SK-N-SH treated with all-trans-retinoic acid at 6 μM for 48 hours (cell line): ENCODE measurements at regions not wholly inside any gene's neighbourhood (a gene's known extent, or its start where the extent isn't known, plus 50 kb on each side); places are given as distances from the start of the nearest gene placed in this dataset.

ENCODE experiments used
- ARNTL ChIP-seq: fragments of 450-650 bp; formaldehyde crosslinking; IDR thresholded peaks from 2 replicates; pipeline ENCODE4 v1.5.0; 2020; ENCODE audit warnings: low read depth, mild to moderate bottlenecking, moderate library complexity, borderline replicate concordance
- ESRRG ChIP-seq: fragments of 250-450 bp; sonication (Bioruptor Pico); IDR thresholded peaks from 2 replicates; pipeline ENCODE4 v1.6.1; 2021; ENCODE audit warnings: mild to moderate bottlenecking
- PATZ1 ChIP-seq: fragments of 250-450 bp; sonication (Bioruptor Pico); IDR thresholded peaks from 2 replicates; pipeline ENCODE4 v1.8.0; 2020; ENCODE audit warnings: mild to moderate bottlenecking, moderate library complexity, borderline replicate concordance
- POU6F1 ChIP-seq: fragments of 250-450 bp; sonication (Bioruptor Pico); IDR thresholded peaks from 2 replicates; pipeline ENCODE4 v1.8.0; 2021; ENCODE audit warnings: low read depth, mild to moderate bottlenecking, moderate library complexity, borderline replicate concordance
- PPARA ChIP-seq: fragments of 250-450 bp; sonication (Bioruptor Pico); IDR thresholded peaks from 2 replicates; pipeline ENCODE4 v1.5.0; 2020; ENCODE audit warnings: mild to moderate bottlenecking, borderline replicate concordance
- ZC3H10 ChIP-seq: fragments of 250-450 bp; sonication (Bioruptor Pico); IDR thresholded peaks from 2 replicates; pipeline ENCODE4 v1.5.1; 2021; ENCODE audit warnings: mild to moderate bottlenecking, moderate library complexity
- ZFP3 ChIP-seq: fragments of 250-450 bp; sonication (Bioruptor Pico); IDR thresholded peaks from 2 replicates; pipeline ENCODE4 v1.5.0; 2020; ENCODE audit warnings: mild to moderate bottlenecking, moderate library complexity
- ZFP30 ChIP-seq: fragments of 450-650 bp; formaldehyde crosslinking; IDR thresholded peaks from 2 replicates; pipeline ENCODE4 v1.5.0; 2022; ENCODE audit warnings: mild to moderate bottlenecking, moderate library complexity
- ZNF70 ChIP-seq: fragments of 450-650 bp; formaldehyde crosslinking; IDR thresholded peaks from 2 replicates; pipeline ENCODE4 v1.5.0; 2020; ENCODE audit warnings: mild to moderate bottlenecking, moderate library complexity
- ZNF8 ChIP-seq: fragments of 450-650 bp; formaldehyde crosslinking; IDR thresholded peaks from 2 replicates; pipeline ENCODE4 v1.5.0; 2020; ENCODE audit warnings: mild to moderate bottlenecking, moderate library complexity

GRCh38 chr9:73714294-73714693 lies 562.6 kb downstream of the ANXA1 start:
- no peak for TF ChIP-seq PATZ1 (CRISPR knock-in tag)
- no peak for TF ChIP-seq ZFP3 (CRISPR knock-in tag)
- no peak for TF ChIP-seq ESRRG (CRISPR knock-in tag)
- no peak for TF ChIP-seq ZNF8
- no peak for TF ChIP-seq ARNTL (CRISPR knock-in tag)
- TF ChIP-seq PPARA (CRISPR knock-in tag) = no peak
- TF ChIP-seq ZFP30 (CRISPR knock-in tag) = no peak
- no peak for TF ChIP-seq ZNF70
- no peak for TF ChIP-seq POU6F1 (CRISPR knock-in tag)
- no peak for TF ChIP-seq ZC3H10 (CRISPR knock-in tag)
